Stimulated activated CD8-positive, alpha-beta memory T cell treated with anti-CD3 and anti-CD28 coated beads, Interleukin-2, amount 100 ng/mL, for 1 hour (primary cell): ENCODE measurements at regions not wholly inside any gene's neighbourhood (a gene's known extent, or its start where the extent isn't known, plus 50 kb on each side); places are given as distances from the start of the nearest gene placed in this dataset.

Source experiments
- DNase-seq, 2 donors: peaks; one replicate each; pipeline ENCODE4 v3.0.0-alpha.2; 2020; ENCODE audit warnings: low read depth in 2 of 2

DNA sequence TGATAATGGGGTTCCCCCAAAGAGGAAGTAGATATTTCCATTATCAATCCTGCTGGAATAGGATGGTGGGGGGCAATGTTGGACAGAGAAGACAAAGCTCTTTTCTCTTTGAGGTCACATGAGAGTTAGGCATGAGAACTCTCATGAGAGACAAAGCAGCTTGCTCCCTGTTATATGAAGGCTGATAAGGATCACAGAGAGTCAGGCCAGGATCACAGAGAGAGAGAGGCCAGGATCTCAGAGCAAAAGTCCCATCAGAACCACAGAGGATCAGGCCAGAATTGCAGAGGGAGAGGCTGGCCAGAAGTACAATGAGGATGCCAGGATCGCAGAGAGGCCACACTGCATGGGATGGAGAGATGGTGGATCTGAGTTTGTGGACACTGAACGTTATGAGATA is 457.1 kb downstream of the LPIN1 start:
- DNase-seq = no peak

DNA sequence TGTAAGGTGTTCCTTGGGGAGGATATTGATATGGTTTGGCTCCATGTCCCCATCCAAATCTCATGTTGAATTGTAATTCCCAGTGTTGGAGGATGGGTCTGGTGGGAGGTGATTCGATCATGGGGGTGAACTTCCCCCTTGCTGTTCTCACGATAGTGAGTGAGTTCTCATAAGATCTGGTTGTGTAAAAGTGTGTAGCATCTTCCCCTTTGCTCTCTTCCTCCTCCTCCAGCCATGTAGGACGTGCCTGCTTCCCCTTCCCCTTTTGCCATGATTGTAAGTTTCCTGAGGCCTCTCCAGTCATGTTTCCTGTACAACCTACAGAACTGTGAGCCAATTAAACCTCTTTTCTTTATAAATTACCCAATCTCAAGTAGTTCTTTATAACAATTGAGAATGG is 458.7 kb downstream of the LPIN1 start:
- DNase-seq = no peak

DNA sequence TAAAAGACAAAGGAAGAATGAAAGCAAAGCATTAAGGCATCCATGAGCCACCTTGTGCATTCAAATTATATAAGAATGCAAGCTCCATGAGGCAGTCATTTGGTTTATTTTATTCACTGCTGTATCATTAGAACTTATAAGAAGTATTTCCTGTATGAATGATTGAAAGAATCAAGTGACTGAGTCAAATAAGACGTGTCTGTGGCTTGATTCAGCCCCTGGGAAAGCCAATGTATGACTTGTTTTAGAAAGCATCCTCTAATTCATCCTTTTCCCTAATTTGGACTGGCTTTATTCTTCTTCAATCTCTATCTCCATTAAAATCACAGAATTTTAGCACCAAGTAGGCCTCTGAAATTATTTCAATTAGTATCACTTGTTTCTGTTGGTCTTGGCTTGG is 461.1 kb downstream of the LPIN1 start:
- no peak for DNase-seq

DNA sequence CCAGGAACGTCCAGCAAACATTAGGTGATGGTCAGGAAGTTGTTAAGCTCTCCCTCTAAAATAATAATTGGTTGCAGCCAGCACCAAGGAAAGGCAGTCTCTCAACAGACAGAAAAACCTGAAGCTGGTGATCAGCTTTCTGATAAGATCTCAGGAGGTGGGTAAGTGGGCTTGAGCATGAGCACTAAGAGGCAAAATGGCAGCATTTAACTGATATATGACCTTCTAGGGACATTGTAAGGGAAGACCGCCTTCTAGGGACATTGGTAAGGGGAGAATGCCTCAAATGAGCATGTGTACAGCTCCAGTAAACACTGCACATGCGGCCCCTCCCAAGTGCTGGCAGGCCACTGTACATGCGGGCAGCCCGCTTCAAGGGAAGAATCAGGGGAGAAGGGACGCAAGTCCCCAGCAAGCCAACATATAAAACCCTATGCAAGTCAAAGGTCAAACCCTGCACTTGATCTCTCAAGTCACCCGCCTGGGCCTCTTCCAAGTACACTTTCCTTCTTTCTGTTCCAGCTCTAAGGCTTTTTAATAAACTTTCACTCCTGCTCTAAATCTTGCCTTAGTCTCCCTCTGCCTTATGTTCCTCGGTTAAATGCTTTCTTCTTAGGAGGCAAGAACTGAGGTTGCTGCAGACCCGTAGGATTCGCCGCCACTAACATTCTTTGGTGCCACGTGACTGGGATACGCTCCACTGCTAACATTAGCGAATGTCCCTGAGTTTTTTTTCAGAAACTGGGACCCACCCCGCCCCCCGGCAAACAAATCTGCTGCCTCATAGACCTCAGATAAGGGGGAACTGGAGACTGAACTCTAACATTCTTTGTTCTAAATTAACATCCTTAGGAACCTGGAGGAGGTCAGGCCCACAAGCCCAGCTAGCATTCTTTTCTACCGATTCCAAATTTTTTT is 463.8 kb downstream of the LPIN1 start:
- DNase-seq = no peak

DNA sequence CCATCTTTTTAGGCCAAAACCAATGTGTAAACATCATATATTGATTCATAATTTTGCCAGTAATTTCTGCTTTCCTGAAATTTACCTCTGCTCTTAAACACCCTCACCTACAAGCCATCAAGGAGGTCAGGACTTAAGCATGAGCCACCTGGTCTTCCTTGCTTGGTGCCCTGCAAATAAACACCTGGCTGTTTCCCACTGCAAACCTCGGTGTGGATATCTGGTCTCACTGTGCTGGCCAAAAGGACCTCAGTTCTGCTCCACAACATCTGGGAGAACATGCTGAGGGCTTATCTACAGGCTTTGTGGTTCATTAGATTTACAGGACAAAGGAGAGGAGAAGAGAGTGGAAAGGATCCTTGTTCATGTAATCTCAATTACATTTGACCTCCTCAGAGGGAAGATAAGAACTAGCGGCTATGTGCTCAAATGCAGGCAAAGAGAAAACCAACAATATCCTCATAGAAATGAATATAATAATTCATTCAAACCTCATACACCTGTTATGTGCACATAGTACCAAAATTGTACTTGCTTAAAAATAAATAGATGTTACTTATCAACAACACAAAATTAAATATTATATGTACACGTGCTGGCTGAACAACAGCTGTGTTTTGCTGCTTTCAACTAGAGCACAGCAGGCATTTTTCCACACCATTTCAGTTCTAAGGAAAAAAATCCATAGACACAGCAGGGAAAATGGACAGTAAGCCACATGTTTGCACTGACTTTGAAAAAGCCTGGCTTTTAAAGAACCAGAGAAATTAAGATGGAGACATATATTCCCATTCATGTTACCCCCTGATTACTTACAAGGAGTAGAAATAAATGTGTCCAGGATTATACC is 465.1 kb downstream of the LPIN1 start:
- no peak for DNase-seq

DNA sequence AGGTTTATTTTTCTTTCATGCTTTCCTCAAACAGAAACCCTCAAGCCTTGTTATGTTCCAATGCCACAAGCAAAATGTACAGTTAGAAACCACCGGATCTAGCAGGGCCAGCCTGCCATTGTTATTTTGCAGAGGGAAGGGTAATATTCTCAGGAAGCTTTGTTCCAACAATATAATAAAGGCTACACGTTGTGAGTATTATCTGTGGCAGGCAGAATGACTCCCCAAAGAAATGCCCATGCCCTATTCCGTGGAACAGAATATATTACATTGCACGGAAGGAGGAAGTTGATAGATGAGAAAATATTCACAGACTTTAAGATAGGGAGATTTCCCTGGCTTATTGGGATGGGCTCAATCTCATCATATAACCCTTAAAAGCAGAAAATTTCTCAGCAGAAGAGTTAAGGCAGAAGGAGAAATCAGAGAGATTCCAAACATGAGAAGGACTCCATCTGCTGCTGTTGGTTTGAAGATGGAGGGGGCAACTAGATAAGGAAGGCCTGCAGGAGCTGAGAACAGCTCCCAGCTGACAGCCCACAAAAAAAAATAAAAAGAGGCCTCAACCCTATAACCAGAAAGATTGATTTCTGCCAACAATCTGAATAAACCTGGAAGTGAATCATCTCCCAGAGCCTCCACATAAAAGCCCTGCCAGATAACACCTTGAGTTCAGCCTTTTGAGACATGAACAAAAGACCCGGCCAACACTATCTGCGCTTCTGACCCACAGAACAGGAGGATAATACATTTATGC is 466.6 kb downstream of the LPIN1 start:
- DNase-seq = no peak

DNA sequence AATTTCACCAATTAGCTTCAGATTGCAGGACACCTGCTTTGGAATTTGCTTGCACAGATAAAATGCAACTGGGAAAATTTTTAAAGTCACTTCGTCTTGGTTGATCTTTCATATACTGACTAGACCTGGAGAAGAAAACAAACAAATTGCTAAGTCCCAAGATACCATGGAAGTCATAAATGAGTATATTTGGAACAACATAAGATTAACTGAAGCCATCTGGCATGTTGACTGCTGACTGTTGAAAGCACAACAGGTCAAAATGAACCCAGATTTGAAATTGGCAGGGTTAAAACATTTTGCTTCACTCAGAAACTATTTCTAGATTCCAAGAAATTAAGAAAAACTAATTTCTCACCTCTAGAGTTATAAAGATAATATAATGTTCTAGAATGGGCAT is 470.7 kb downstream of the LPIN1 start:
- DNase-seq = no peak

DNA sequence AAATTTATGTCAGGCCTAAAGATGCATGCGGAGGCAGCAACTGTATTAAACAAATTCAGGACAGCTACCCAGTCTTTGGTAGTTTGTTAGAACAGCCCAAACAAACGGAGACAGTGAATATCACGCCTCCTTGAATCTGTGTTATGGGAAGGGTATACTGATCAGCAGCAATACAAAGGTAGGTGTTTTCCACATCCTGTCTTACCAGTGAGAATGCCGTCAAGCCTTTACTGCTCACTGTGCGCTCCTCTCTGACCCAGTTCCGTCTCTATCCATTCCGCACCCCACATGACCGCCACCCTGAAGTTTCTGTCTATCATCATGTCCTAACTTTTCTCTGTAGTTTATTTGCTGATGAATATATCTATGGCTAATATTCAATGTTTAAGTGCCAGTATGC is 473.3 kb downstream of the LPIN1 start:
- DNase-seq = no peak

DNA sequence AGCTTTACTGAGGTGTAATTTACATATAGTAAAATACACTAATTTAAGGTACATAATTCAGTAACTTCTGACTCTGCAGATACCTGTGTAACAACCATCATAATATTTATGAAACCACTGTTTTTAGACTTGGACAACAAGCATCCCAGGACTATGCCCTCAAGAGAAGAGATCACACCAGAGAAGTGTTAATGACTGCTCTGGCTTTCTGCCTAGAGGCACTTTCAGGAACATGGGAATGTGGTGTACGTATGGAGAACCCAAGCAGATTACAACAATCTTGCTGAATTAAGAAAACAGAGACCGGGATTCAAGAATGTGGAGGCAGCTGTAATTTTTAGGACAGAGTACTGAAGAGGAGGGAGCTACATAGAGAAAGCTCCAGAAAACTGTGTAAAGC is 475.2 kb downstream of the LPIN1 start:
- DNase-seq = no peak

DNA sequence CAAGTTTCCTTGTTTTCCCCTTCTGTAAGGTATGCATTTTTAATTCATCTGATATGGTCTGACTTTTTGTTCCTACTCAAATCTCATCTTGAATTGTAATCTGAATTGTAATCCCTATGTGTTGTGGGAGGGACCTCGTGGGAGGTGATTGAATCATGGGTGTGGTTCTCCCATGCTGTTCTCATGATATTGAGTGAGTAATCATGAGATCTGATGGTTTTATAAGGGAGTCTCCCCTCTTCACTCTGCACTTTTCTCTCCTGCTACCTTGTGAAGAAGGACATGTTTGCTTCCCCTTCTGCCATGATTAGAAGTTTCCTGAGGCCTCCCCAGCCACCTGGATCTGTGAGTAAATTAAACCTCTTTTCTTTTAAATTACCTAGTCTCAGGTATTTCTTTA is 476.1 kb downstream of the LPIN1 start:
- DNase-seq = no peak

DNA sequence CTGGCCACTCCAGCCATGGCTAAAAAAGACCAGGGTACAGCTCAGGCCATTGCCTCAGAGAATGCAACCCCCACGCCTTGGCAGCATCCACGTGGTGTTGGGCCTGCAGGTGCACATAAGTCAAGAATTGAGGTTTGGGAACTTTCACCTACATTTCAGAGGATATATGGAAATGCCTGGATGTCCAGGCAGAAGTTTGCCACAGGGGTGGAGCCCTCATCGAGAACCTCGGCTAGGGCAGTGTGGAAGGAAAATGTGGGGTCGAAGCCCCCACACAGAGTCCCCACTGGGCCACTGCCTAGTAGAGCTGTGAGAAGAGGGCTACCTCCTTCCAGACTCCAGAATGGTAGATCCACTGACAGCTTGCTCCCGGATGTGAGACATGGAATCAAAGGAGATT is 477.3 kb downstream of the LPIN1 start:
- DNase-seq = no peak

DNA sequence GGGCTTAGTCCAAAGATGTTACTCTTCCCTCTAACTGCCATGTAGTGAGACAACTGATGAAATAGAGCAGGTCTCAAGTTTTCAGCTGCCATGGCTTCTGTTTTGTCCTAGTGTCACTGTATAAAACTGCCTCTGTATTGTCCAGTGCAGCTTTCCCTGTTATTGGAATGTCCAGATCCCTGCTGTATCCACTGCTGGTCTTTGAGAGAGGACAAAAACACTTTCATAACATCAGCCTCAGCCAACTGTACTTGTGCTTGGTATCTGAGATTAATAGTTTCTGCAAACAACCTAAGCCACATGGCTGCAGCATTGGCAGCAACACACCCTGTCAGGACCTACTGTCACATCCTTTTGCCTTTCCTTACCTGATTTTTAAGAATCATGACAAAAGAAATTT is 480.2 kb downstream of the LPIN1 start:
- no peak for DNase-seq

DNA sequence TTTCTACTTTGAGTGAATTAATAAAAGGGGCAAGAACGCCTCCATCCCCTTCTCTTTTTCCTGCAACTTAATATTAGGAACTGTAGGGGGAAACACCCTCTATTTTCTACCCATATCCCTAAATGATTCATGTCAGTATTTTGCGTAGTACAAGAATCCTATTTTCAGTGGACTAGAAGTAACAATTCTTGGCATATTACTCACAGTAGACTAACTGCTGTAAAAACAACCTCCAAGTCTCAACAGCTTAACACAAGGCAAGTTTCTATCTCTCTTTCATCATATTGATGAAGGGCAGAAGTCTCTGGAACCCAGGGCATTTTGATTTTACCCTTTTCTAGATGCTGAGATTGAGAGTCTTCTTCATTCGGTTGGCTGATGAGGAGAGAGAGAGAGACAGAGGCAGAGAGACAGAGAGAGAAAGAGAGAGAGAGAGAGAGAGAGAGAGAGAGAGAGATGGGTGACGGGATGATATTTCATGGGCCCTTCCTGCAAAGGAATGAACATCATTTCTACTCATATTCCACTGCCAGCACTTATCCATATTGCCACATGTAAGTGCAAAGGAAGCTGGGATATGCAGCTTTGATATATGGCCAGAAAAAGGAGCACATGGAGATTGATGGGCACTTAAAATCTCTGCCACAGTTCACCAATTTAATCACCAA is 481.6 kb downstream of the LPIN1 start:
- DNase-seq = no peak

DNA sequence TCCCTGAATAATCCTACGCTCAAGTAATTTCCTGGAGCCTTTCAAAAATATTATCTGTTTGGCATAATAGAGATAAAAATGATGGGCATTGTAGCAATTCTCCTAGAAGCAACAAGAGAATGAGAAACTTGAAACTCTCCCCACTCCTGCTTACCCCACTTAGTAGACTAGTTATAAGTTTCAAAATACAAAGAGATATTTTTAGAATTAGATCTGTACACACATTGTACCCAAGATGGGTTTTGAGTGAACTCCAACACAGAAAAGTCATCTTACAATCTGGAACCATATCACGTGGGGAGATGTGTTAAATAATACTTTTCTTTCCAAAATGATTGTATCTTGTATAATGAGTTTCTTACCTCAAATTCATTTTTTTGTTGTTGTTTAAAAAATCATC is 484.9 kb downstream of the LPIN1 start:
- no peak for DNase-seq

DNA sequence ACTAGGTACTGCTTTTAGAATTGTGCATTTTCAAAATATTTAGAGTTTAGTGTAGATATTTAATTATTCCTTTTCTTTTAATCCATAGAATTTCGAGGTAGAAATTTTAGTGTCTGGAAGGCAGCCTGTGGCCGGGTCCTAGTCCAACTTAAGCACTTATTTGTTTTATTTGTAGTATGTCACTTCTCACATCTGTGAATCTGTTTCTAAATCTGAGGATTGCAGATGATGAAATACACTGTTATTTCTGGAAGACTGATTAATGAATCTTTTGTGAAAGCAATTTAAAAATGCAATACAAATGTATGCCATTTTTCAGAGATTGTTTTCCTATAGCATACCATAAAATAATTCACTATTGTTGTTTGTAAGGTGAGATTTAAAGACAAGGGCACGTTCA is 483.9 kb upstream of the TRIB2 start:
- no peak for DNase-seq

DNA sequence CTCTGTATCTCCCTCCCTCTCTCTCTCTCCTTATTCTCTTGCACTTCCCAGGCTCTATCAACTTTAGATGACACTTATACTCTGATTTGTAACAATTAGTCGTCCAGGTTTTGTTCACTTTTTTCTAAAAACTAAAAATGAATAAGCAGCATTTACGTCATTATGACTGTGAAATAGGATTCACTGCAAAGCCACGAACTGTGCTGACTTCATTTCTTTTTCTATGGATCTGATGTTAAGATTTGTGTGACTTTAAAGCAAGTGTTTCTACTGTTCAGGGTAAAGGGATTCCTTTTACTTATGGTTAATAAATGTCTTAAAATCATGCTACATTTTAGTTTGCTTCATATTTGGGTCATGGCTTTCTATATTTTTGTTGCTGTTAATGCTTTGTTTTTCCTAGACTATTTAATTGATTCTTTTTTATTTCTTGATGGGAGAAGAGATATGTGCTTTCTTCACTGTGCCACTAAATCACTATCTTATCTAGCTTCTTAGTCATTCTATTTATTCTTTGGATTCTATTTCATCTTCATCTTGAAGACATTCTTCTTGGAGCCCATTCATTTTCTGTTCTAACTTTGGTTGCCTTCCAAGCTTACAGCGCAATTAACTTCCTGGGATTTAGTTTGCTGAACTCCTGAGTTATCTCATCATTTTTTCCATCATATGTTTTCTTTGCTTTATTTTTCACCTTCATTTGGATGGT is 480.4 kb upstream of the TRIB2 start:
- no peak for DNase-seq

DNA sequence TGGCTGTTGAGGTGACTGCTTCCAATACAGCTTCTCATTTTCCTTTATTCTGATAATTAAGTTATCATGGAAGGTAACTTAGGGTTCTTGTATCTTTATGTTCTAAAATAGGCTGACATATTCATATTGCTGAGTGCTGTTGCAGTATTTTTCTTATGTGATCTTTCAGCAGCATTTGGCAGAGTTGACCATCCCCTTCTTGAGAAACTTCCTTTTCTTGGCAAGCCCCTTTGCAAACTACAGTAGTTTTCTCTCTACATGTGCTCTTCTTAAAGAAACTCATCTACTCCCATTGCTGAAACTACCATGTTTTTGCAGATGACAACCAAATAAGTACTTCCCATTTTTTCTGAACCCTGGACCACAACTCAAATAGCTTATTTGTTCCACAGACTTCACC is 476.5 kb upstream of the TRIB2 start:
- DNase-seq = no peak

DNA sequence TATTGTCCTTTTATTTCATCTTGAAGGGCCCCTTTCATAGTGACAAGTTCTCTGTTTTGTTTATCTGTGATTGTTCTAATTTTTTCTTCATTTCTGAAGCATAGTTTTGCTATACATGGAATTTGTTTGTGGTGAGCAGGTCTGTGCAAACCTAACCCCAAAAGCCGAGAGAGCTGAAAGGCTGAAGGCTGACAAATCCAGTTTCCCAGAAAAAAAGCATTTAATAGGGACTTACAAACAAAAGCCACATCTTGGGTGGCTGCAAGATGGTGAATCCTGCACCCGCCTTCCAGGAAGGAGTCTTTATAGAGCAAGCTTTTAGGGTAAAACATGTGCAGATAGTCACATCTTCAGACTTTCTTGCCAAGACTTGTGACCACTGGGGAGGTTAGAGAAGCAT is 473.4 kb upstream of the TRIB2 start:
- DNase-seq = no peak

DNA sequence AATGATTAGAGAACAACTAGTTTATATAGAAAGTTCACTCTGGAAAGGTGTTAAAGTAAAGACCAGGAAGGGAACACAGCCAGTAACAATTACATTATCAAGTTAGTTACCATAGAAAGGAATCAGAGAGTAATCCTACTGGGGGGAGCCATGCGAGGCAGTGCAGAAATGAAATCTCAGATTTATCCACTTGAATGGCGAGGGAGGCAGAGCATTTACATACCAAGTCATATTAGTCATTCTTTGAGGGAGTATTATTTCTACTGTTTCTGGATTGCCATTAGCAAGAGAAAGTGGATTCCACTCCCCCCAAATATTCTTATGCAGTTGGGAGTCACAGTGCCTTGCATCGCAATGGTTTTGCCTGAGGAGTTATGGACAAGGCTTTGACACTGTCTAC is 472.7 kb upstream of the TRIB2 start:
- no peak for DNase-seq

DNA sequence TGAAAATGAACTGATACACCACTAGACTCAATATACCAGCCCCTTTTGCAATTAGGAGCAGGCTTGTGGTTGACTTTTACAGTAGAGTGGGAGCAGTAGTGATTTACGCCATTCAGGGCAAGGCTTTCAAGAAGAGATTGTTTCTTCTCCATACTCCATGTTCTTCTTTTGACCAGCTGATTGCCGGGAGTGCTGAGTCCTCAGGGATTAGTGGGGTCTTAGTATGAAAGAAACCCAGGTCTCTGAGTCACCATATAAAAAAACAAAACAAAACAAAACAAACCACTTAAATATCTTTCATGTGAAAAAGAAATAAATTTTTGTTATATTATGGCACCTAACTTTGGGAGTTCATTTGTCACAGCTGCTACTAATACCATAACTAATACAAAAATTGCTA is 465.6 kb upstream of the TRIB2 start:
- no peak for DNase-seq

DNA sequence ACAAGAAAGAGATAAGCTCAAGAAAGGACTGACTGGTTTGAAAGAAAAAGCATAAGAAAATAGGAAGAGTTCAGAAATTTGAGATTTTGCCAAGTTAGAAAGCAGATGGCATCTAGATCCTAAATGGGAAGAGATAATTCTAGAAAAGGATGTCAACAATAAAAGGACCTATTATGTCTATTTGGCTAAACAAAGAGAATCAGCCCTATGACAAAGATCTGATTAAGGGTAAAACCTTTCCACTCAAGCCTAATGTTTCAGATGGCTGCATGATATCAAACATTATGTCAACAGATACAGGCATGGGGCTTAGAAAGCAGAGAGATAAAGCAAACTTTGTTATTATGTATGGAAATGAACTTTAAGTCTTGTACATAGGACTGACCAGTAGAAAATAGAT is 465.0 kb upstream of the TRIB2 start:
- DNase-seq = no peak
